HL-60 (cell line): ENCODE measurements at regions not wholly inside any gene's neighbourhood (a gene's known extent, or its start where the extent isn't known, plus 50 kb on each side); places are given as distances from the start of the nearest gene placed in this dataset.

Source experiments
- DNase-seq, 2 experiments: peaks; one replicate each; pipeline ENCODE4 v3.0.0-alpha.2; 2010 to 2020; ENCODE audit warnings: low read depth in 1 of 2, low spot score in 1 of 2
- H3K27ac ChIP-seq: fragments of 250-450 bp; sonication (Bioruptor Pico); replicated peaks from 2 replicates; pipeline ENCODE4 v1.5.1; 2020; ENCODE audit warnings: mild to moderate bottlenecking, moderate library complexity
- H3K27me3 ChIP-seq: fragments of 250-450 bp; sonication (Bioruptor Pico); 2 replicates; pipeline ENCODE4 v1.5.1; 2021; ENCODE audit warnings: mild to moderate bottlenecking, moderate library complexity; ENCODE audit not compliant: insufficient read depth, poor library complexity, severe bottlenecking
- H3K4me3 ChIP-seq: replicated peaks from 2 replicates; pipeline ENCODE4 v1.5.1; 2011; ENCODE audit warnings: mild to moderate bottlenecking, control low read depth, low read length; ENCODE audit not compliant: insufficient read depth
- CTCF ChIP-seq: IDR thresholded peaks from one replicate; pipeline ENCODE4 v1.5.1; 2011; ENCODE audit warnings: low read length, control low read depth, inconsistent platforms; ENCODE audit not compliant: insufficient read depth
- GABPA ChIP-seq: IDR thresholded peaks from 2 replicates; pipeline ENCODE4 v1.6.1; 2012; ENCODE audit warnings: low read depth
- POLR2AphosphoS5 ChIP-seq: IDR thresholded peaks from 2 replicates; pipeline ENCODE4 v1.6.1; 2012; ENCODE audit warnings: low read depth
- REST ChIP-seq: IDR thresholded peaks from 2 replicates; pipeline ENCODE4 v1.6.1; 2012; ENCODE audit warnings: low read depth; ENCODE audit not compliant: insufficient replicate concordance
- SPI1 ChIP-seq: IDR thresholded peaks from 2 replicates; pipeline ENCODE4 v1.6.1; 2012; ENCODE audit warnings: low read depth, mild to moderate bottlenecking, borderline replicate concordance

- no peaks in the 10 kb centered on the region for H3K27me3 ChIP-seq
- H3K4me3 ChIP-seq, result no peak overlapping the region
- no peak for DNase-seq
- TF ChIP-seq CTCF (no peak), POLR2AphosphoS5 (no peak), SPI1 (no peak), GABPA (no peak), REST (no peak)
- no peak overlapping the region for H3K27ac ChIP-seq
These were observed 228.8 kb upstream of the MTPN start for GRCh38 chr7:136205956-136206355.

GRCh38 chr7:136198168-136198567 is 221.0 kb upstream of the MTPN start:
- no peak for DNase-seq

GRCh38 chr7:136194878-136195277 is 217.7 kb upstream of the MTPN start:
- DNase-seq, result no peak
- Histone ChIP-seq H3K27ac (no peak overlapping the region), H3K4me3 (no peak overlapping the region), H3K27me3 (no peaks in the 10 kb centered on the region)
- TF ChIP-seq POLR2AphosphoS5 (no peak), GABPA (no peak), REST (no peak), SPI1 (no peak), CTCF (no peak)

More at GRCh38 chr7:136198168-136198567, 221.0 kb upstream of the MTPN start:
- no peak for TF ChIP-seq CTCF
- H3K27ac ChIP-seq, result no peak overlapping the region
- H3K4me3 ChIP-seq, result no peak overlapping the region
- H3K27me3 ChIP-seq, result no peaks in the 10 kb centered on the region

- Histone ChIP-seq H3K4me3 (no peak overlapping the region), H3K27me3 (no peaks in the 10 kb centered on the region), H3K27ac (no peak overlapping the region)
- DNase-seq, result no peak
- no peak for TF ChIP-seq POLR2AphosphoS5
- no peak for TF ChIP-seq CTCF
- no peak for TF ChIP-seq REST
- TF ChIP-seq SPI1, result no peak
- TF ChIP-seq GABPA, result no peak
These were observed 216.8 kb upstream of the MTPN start for GRCh38 chr7:136193940-136194339.
